ENCODE measurements at regions not wholly inside any gene's neighbourhood (a gene's known extent, or its start where the extent isn't known, plus 50 kb on each side); places are given as distances from the start of the nearest gene placed in this dataset.
"Not testable (repeated sequence)": the region's sequence is repeated elsewhere in the genome, so short reads cannot be mapped to it uniquely, and the experiment has no call there.

- TF ChIP-seq CTCF (IDR thresholded peaks at IDR 0.05; ENCODE audit: insufficient read depth, low read depth, low read length): no peak
- no peak overlapping the region for H3K4me3 ChIP-seq (ENCODE audit: low read depth, low read length)
- DNase-seq (ENCODE audit: low read depth): no peak
These were observed 349.0 kb upstream of the ATP10A start for GRCh38 chr15:26212109-26212508.

GRCh38 chr15:26210980-26211379 lies 347.9 kb upstream of the ATP10A start:
- H3K4me3 ChIP-seq (ENCODE audit: low read depth, low read length): no peak overlapping the region
- DNase-seq (ENCODE audit: low read depth): no peak
- TF ChIP-seq CTCF (IDR thresholded peaks at IDR 0.05; ENCODE audit: insufficient read depth, low read depth, low read length): no peak

GRCh38 chr15:26201177-26201858 lies 338.2 kb upstream of the ATP10A start:
- no peak overlapping the region for H3K4me3 ChIP-seq (ENCODE audit: low read depth, low read length)
- DNase-seq (ENCODE audit: low read depth): no peak
- no peak for TF ChIP-seq CTCF (IDR thresholded peaks at IDR 0.05; ENCODE audit: insufficient read depth, low read depth, low read length)

GRCh38 chr15:26200427-26200826 lies 337.3 kb upstream of the ATP10A start:
- TF ChIP-seq CTCF (IDR thresholded peaks at IDR 0.05; ENCODE audit: insufficient read depth, low read depth, low read length): no peak
- DNase-seq (ENCODE audit: low read depth): no peak
- H3K4me3 ChIP-seq (ENCODE audit: low read depth, low read length): no peak overlapping the region

GRCh38 chr15:26197719-26198118 lies 334.6 kb upstream of the ATP10A start:
- DNase-seq (ENCODE audit: low read depth): no peak
- no peak for TF ChIP-seq CTCF (IDR thresholded peaks at IDR 0.05; ENCODE audit: insufficient read depth, low read depth, low read length)
- H3K4me3 ChIP-seq (ENCODE audit: low read depth, low read length): no peak overlapping the region

GRCh38 chr15:26197060-26197459 lies 333.9 kb upstream of the ATP10A start:
- no peak for TF ChIP-seq CTCF (IDR thresholded peaks at IDR 0.05; ENCODE audit: insufficient read depth, low read depth, low read length)
- DNase-seq (ENCODE audit: low read depth): no peak
- H3K4me3 ChIP-seq (ENCODE audit: low read depth, low read length): no peak overlapping the region

- H3K4me3 ChIP-seq (ENCODE audit: low read depth, low read length): no peak overlapping the region
- no peak for TF ChIP-seq CTCF (IDR thresholded peaks at IDR 0.05; ENCODE audit: insufficient read depth, low read depth, low read length)
- no peak for DNase-seq (ENCODE audit: low read depth)
These were observed 328.1 kb upstream of the ATP10A start for GRCh38 chr15:26191193-26191592.

GRCh38 chr15:26186138-26186537 lies 323.0 kb upstream of the ATP10A start:
- not testable (repeated sequence) for H3K4me3 ChIP-seq (ENCODE audit: low read depth, low read length); DNase-seq (ENCODE audit: low read depth)

Measured in fibroblast of villous mesenchyme (primary cell).